ENCODE measurements at regions not wholly inside any gene's neighbourhood (a gene's known extent, or its start where the extent isn't known, plus 50 kb on each side); places are given as distances from the start of the nearest gene placed in this dataset.

GRCh38 chr4:11281720-11282119 lies 147.0 kb downstream of the HS3ST1 start:
- H3K4ac ChIP-seq (ENCODE audit: low read depth, low read length): no peak overlapping the region
- no peak overlapping the region for H3K18ac ChIP-seq (ENCODE audit: low read length)
- WGBS (ENCODE audit: extremely low coverage, insufficient coverage, insufficient read length): no CpG with 5 or more reads among the region's 1 CpG
- H2AK5ac ChIP-seq (ENCODE audit: low read length): no peak overlapping the region
- H4K12ac ChIP-seq (ENCODE audit: low read depth, low read length): no peak overlapping the region
- H3K23ac ChIP-seq (ENCODE audit: low read length): no peak overlapping the region
- no peak overlapping the region for H2BK5ac ChIP-seq (ENCODE audit: low read depth, low read length, poor library complexity)
- no peak overlapping the region for H3K4me2 ChIP-seq (ENCODE audit: low read length)
- no peaks in the 10 kb centered on the region for H3K36me3 ChIP-seq (ENCODE audit: control insufficient read depth in 1 of 2, insufficient read depth in 2 of 2, low read length in 2 of 2)
- no peak overlapping the region for H2AFZ ChIP-seq (ENCODE audit: insufficient read depth, low read length, poor library complexity)
- no peaks in the 10 kb centered on the region for H3K79me1 ChIP-seq (ENCODE audit: low read length)
- H4K8ac ChIP-seq (ENCODE audit: low read depth, low read length): no peak overlapping the region
- H2BK12ac ChIP-seq (ENCODE audit: low read length): no peak overlapping the region
- DNase-seq: no peak
- no peak overlapping the region for H4K91ac ChIP-seq (ENCODE audit: low read depth, low read length)
- no peak overlapping the region for H3K14ac ChIP-seq (ENCODE audit: low read length)
- H3K79me2 ChIP-seq (ENCODE audit: control insufficient read depth, insufficient read depth, low read length, poor library complexity): no peaks in the 10 kb centered on the region
- no peak overlapping the region for H3K27ac ChIP-seq (ENCODE audit: low read depth, low read length)
- H2BK120ac ChIP-seq (ENCODE audit: insufficient read depth, low read length, poor library complexity): no peak overlapping the region
- H3K4me1 ChIP-seq (ENCODE audit: control insufficient read depth in 1 of 2, insufficient read depth in 2 of 2, low read length in 2 of 2): no peaks in the 10 kb centered on the region
- H3K9ac ChIP-seq (ENCODE audit: low read length): no peak overlapping the region
- H3K27me3 ChIP-seq (ENCODE audit: insufficient read depth, low read length): no peaks in the 10 kb centered on the region
- H3K9me3 ChIP-seq (ENCODE audit: insufficient read depth, low read depth, low read length): peaks cover 6% of the 10 kb centered on the region
- no peak overlapping the region for H3K4me3 ChIP-seq (ENCODE audit: low read depth, low read length)

GRCh38 chr4:11271263-11271662 lies 157.4 kb downstream of the HS3ST1 start:
- Histone ChIP-seq H3K79me1 (ENCODE audit: low read length) (no peaks in the 10 kb centered on the region), H3K9me3 (ENCODE audit: insufficient read depth, low read depth, low read length) (no peaks in the 10 kb centered on the region), H4K8ac (ENCODE audit: low read depth, low read length) (no peak overlapping the region), H3K79me2 (ENCODE audit: control insufficient read depth, insufficient read depth, low read length, poor library complexity) (no peaks in the 10 kb centered on the region), H3K23ac (ENCODE audit: low read length) (no peak overlapping the region), H3K4me3 (ENCODE audit: low read depth, low read length) (no peak overlapping the region), H2AK5ac (ENCODE audit: low read length) (no peak overlapping the region), H3K9ac (ENCODE audit: low read length) (no peak overlapping the region), H3K18ac (ENCODE audit: low read length) (no peak overlapping the region), H3K4me1 (ENCODE audit: control insufficient read depth in 1 of 2, insufficient read depth in 2 of 2, low read length in 2 of 2) (no peaks in the 10 kb centered on the region), H2AFZ (ENCODE audit: insufficient read depth, low read length, poor library complexity) (no peak overlapping the region), H3K4me2 (ENCODE audit: low read length) (no peak overlapping the region), H2BK5ac (ENCODE audit: low read depth, low read length, poor library complexity) (no peak overlapping the region), H3K27me3 (ENCODE audit: insufficient read depth, low read length) (no peaks in the 10 kb centered on the region), H3K36me3 (ENCODE audit: control insufficient read depth in 1 of 2, insufficient read depth in 2 of 2, low read length in 2 of 2) (no peaks in the 10 kb centered on the region), H3K14ac (ENCODE audit: low read length) (no peak overlapping the region), H3K27ac (ENCODE audit: low read depth, low read length) (no peak overlapping the region), H2BK120ac (ENCODE audit: insufficient read depth, low read length, poor library complexity) (no peak overlapping the region), H4K91ac (ENCODE audit: low read depth, low read length) (no peak overlapping the region), H4K12ac (ENCODE audit: low read depth, low read length) (no peak overlapping the region), H2BK12ac (ENCODE audit: low read length) (no peak overlapping the region), H3K4ac (ENCODE audit: low read depth, low read length) (no peak overlapping the region)
- no peak for DNase-seq
- WGBS (ENCODE audit: extremely low coverage, insufficient coverage, insufficient read length): no CpG with 5 or more reads among the region's 4 CpGs

GRCh38 chr4:11268149-11268548 lies 160.5 kb downstream of the HS3ST1 start:
- Histone ChIP-seq H4K91ac (ENCODE audit: low read depth, low read length) (no peak overlapping the region), H2AFZ (ENCODE audit: insufficient read depth, low read length, poor library complexity) (no peak overlapping the region), H3K4me1 (ENCODE audit: control insufficient read depth in 1 of 2, insufficient read depth in 2 of 2, low read length in 2 of 2) (no peaks in the 10 kb centered on the region), H3K27ac (ENCODE audit: low read depth, low read length) (no peak overlapping the region), H3K14ac (ENCODE audit: low read length) (no peak overlapping the region), H3K9me3 (ENCODE audit: insufficient read depth, low read depth, low read length) (no peaks in the 10 kb centered on the region), H3K79me2 (ENCODE audit: control insufficient read depth, insufficient read depth, low read length, poor library complexity) (no peaks in the 10 kb centered on the region), H3K27me3 (ENCODE audit: insufficient read depth, low read length) (no peaks in the 10 kb centered on the region), H2BK5ac (ENCODE audit: low read depth, low read length, poor library complexity) (no peak overlapping the region), H3K9ac (ENCODE audit: low read length) (no peak overlapping the region), H2BK120ac (ENCODE audit: insufficient read depth, low read length, poor library complexity) (no peak overlapping the region), H2AK5ac (ENCODE audit: low read length) (no peak overlapping the region), H3K18ac (ENCODE audit: low read length) (no peak overlapping the region), H3K36me3 (ENCODE audit: control insufficient read depth in 1 of 2, insufficient read depth in 2 of 2, low read length in 2 of 2) (no peaks in the 10 kb centered on the region), H2BK12ac (ENCODE audit: low read length) (no peak overlapping the region), H3K79me1 (ENCODE audit: low read length) (no peaks in the 10 kb centered on the region), H4K8ac (ENCODE audit: low read depth, low read length) (no peak overlapping the region), H3K4me3 (ENCODE audit: low read depth, low read length) (no peak overlapping the region), H3K23ac (ENCODE audit: low read length) (no peak overlapping the region), H3K4ac (ENCODE audit: low read depth, low read length) (no peak overlapping the region), H3K4me2 (ENCODE audit: low read length) (no peak overlapping the region), H4K12ac (ENCODE audit: low read depth, low read length) (no peak overlapping the region)
- WGBS (ENCODE audit: extremely low coverage, insufficient coverage, insufficient read length): no CpG with 5 or more reads among the region's 2 CpGs
- no peak for DNase-seq

GRCh38 chr4:11264841-11265240 lies 163.9 kb downstream of the HS3ST1 start:
- Histone ChIP-seq H3K23ac (ENCODE audit: low read length) (no peak overlapping the region), H4K91ac (ENCODE audit: low read depth, low read length) (no peak overlapping the region), H3K9ac (ENCODE audit: low read length) (no peak overlapping the region), H3K4me2 (ENCODE audit: low read length) (no peak overlapping the region), H2BK5ac (ENCODE audit: low read depth, low read length, poor library complexity) (no peak overlapping the region), H2BK12ac (ENCODE audit: low read length) (no peak overlapping the region), H4K8ac (ENCODE audit: low read depth, low read length) (no peak overlapping the region), H3K9me3 (ENCODE audit: insufficient read depth, low read depth, low read length) (no peaks in the 10 kb centered on the region), H3K4ac (ENCODE audit: low read depth, low read length) (no peak overlapping the region), H3K4me3 (ENCODE audit: low read depth, low read length) (no peak overlapping the region), H3K36me3 (ENCODE audit: control insufficient read depth in 1 of 2, insufficient read depth in 2 of 2, low read length in 2 of 2) (no peaks in the 10 kb centered on the region), H3K18ac (ENCODE audit: low read length) (no peak overlapping the region), H3K4me1 (ENCODE audit: control insufficient read depth in 1 of 2, insufficient read depth in 2 of 2, low read length in 2 of 2) (no peaks in the 10 kb centered on the region), H2BK120ac (ENCODE audit: insufficient read depth, low read length, poor library complexity) (no peak overlapping the region), H3K27ac (ENCODE audit: low read depth, low read length) (no peak overlapping the region), H2AK5ac (ENCODE audit: low read length) (no peak overlapping the region), H3K14ac (ENCODE audit: low read length) (no peak overlapping the region), H4K12ac (ENCODE audit: low read depth, low read length) (no peak overlapping the region), H3K27me3 (ENCODE audit: insufficient read depth, low read length) (no peaks in the 10 kb centered on the region), H2AFZ (ENCODE audit: insufficient read depth, low read length, poor library complexity) (no peak overlapping the region), H3K79me1 (ENCODE audit: low read length) (no peaks in the 10 kb centered on the region), H3K79me2 (ENCODE audit: control insufficient read depth, insufficient read depth, low read length, poor library complexity) (no peaks in the 10 kb centered on the region)
- no peak for DNase-seq
- no CpG with 5 or more reads among the region's 1 CpG for WGBS (ENCODE audit: extremely low coverage, insufficient coverage, insufficient read length)

GRCh38 chr4:11264346-11264745 lies 164.3 kb downstream of the HS3ST1 start:
- Histone ChIP-seq H3K79me1 (ENCODE audit: low read length) (no peaks in the 10 kb centered on the region), H3K4me3 (ENCODE audit: low read depth, low read length) (no peak overlapping the region), H3K4me2 (ENCODE audit: low read length) (no peak overlapping the region), H3K36me3 (ENCODE audit: control insufficient read depth in 1 of 2, insufficient read depth in 2 of 2, low read length in 2 of 2) (no peaks in the 10 kb centered on the region), H3K4me1 (ENCODE audit: control insufficient read depth in 1 of 2, insufficient read depth in 2 of 2, low read length in 2 of 2) (no peaks in the 10 kb centered on the region), H3K9ac (ENCODE audit: low read length) (no peak overlapping the region), H3K9me3 (ENCODE audit: insufficient read depth, low read depth, low read length) (no peaks in the 10 kb centered on the region), H4K12ac (ENCODE audit: low read depth, low read length) (no peak overlapping the region), H2AK5ac (ENCODE audit: low read length) (no peak overlapping the region), H2BK5ac (ENCODE audit: low read depth, low read length, poor library complexity) (no peak overlapping the region), H2BK12ac (ENCODE audit: low read length) (no peak overlapping the region), H2BK120ac (ENCODE audit: insufficient read depth, low read length, poor library complexity) (no peak overlapping the region), H4K91ac (ENCODE audit: low read depth, low read length) (no peak overlapping the region), H2AFZ (ENCODE audit: insufficient read depth, low read length, poor library complexity) (no peak overlapping the region), H3K79me2 (ENCODE audit: control insufficient read depth, insufficient read depth, low read length, poor library complexity) (no peaks in the 10 kb centered on the region), H3K18ac (ENCODE audit: low read length) (no peak overlapping the region), H3K14ac (ENCODE audit: low read length) (no peak overlapping the region), H3K4ac (ENCODE audit: low read depth, low read length) (no peak overlapping the region), H3K23ac (ENCODE audit: low read length) (no peak overlapping the region), H4K8ac (ENCODE audit: low read depth, low read length) (no peak overlapping the region), H3K27me3 (ENCODE audit: insufficient read depth, low read length) (no peaks in the 10 kb centered on the region), H3K27ac (ENCODE audit: low read depth, low read length) (no peak overlapping the region)
- no peak for DNase-seq
